ENCODE measurements at regions not wholly inside any gene's neighbourhood (a gene's known extent, or its start where the extent isn't known, plus 50 kb on each side); places are given as distances from the start of the nearest gene placed in this dataset.

DNA sequence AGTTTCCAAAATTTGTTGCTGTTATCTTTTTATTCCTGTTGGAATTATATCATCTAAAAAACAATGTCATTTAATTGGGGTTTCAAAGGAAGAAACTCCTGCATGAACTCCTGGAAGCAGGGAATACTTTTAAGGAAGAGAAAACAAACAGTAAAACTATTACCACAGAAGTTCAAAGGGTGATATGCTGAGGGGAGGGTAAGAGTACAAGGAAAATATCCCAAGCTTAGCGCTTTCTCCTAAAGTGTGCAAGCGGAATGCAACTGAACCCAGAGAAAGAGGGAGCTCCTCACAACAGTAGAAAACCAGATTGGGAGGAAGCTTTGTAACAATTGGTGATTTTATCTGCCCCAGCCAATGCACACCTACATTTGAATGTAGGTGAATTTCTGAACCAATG is 175.1 kb downstream of the NUFIP1 start:
- H4K20me1 ChIP-seq (ENCODE audit: low read length), result no peaks in the 10 kb centered on the region
- peaks cover 65% of the 10 kb centered on the region for H3K4me1 ChIP-seq (ENCODE audit: insufficient read depth, low read length)
- no peak overlapping the region for H3K4me3 ChIP-seq (ENCODE audit: low read length)
- no peaks in the 10 kb centered on the region for H3K9me3 ChIP-seq (ENCODE audit: low read length)
- no peak overlapping the region for H3K27ac ChIP-seq (ENCODE audit: low read length)
- CTCF ChIA-PET, result no interaction called here
- no peak for DNase-seq
- H3K27me3 ChIP-seq (ENCODE audit: low read length), result no peaks in the 10 kb centered on the region
- ATAC-seq, result no peak
- BruUV-seq (replicated peaks), result no TSS peak
- TF ChIP-seq EZH2phosphoT487 (IDR thresholded peaks at IDR 0.05; ENCODE audit: borderline replicate concordance, low read length) (no peak), EZH2 (IDR thresholded peaks at IDR 0.05; ENCODE audit: low read length, unreplicated experiment) (no peak)
- TF ChIP-seq, protein P1, sequence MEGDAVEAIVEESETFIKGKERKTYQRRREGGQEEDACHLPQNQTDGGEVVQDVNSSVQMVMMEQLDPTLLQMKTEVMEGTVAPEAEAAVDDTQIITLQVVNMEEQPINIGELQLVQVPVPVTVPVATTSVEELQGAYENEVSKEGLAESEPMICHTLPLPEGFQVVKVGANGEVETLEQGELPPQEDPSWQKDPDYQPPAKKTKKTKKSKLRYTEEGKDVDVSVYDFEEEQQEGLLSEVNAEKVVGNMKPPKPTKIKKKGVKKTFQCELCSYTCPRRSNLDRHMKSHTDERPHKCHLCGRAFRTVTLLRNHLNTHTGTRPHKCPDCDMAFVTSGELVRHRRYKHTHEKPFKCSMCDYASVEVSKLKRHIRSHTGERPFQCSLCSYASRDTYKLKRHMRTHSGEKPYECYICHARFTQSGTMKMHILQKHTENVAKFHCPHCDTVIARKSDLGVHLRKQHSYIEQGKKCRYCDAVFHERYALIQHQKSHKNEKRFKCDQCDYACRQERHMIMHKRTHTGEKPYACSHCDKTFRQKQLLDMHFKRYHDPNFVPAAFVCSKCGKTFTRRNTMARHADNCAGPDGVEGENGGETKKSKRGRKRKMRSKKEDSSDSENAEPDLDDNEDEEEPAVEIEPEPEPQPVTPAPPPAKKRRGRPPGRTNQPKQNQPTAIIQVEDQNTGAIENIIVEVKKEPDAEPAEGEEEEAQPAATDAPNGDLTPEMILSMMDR (conservative IDR thresholded peaks at IDR 0.05; ENCODE audit: low read depth, low read length), result no peak
- H3K4me2 ChIP-seq (ENCODE audit: low read length), result no peak overlapping the region
- intact Hi-C loops (cut with micrococcal nuclease), result loop anchor here (2.0 kb wide), 1 partner anchor 103 kb away; no protein-coding TSS in a partner anchor
- H2AFZ ChIP-seq (ENCODE audit: low read length), result no peak overlapping the region
- no peak overlapping the region for H3K9ac ChIP-seq (ENCODE audit: low read length)
- H3K36me3 ChIP-seq (ENCODE audit: low read depth, low read length), result no peaks in the 10 kb centered on the region
- no peaks in the 10 kb centered on the region for H3F3A ChIP-seq (ENCODE audit: low read length, unreplicated experiment)
- no peaks in the 10 kb centered on the region for H3K79me2 ChIP-seq (ENCODE audit: low read length)
- H3K9me2 ChIP-seq (replicated peaks; ENCODE audit: low read length), result no peaks in the 10 kb centered on the region
- POLR2A ChIA-PET (ENCODE audit: unreplicated experiment), result no interaction called here

- ChIA-PET CTCF (no interaction called here), POLR2A (ENCODE audit: unreplicated experiment) (no interaction called here)
- Histone ChIP-seq H3F3A (ENCODE audit: low read length, unreplicated experiment) (no peaks in the 10 kb centered on the region), H3K27ac (ENCODE audit: low read length) (no peak overlapping the region), H3K79me2 (ENCODE audit: low read length) (no peaks in the 10 kb centered on the region), H3K4me1 (ENCODE audit: insufficient read depth, low read length) (peaks cover 51% of the 10 kb centered on the region), H2AFZ (ENCODE audit: low read length) (no peak overlapping the region), H3K27me3 (ENCODE audit: low read length) (no peaks in the 10 kb centered on the region), H3K9ac (ENCODE audit: low read length) (no peak overlapping the region), H4K20me1 (ENCODE audit: low read length) (no peaks in the 10 kb centered on the region), H3K9me2 (replicated peaks; ENCODE audit: low read length) (no peaks in the 10 kb centered on the region), H3K36me3 (ENCODE audit: low read depth, low read length) (no peaks in the 10 kb centered on the region), H3K4me3 (ENCODE audit: low read length) (no peak overlapping the region), H3K9me3 (ENCODE audit: low read length) (no peaks in the 10 kb centered on the region), H3K4me2 (ENCODE audit: low read length) (no peak overlapping the region)
- no TSS peak for BruUV-seq (replicated peaks)
- ATAC-seq (no peak), DNase-seq (no peak)
- intact Hi-C loops (cut with micrococcal nuclease), result no loop called here
- TF ChIP-seq EZH2phosphoT487 (IDR thresholded peaks at IDR 0.05; ENCODE audit: borderline replicate concordance, low read length) (no peak), EZH2 (IDR thresholded peaks at IDR 0.05; ENCODE audit: low read length, unreplicated experiment) (no peak)
- TF ChIP-seq, protein P1 (conservative IDR thresholded peaks at IDR 0.05; ENCODE audit: low read depth, low read length), result no peak
Observed at GRCh38 chr13:44812818-44813217, 176.5 kb downstream of the NUFIP1 start.

DNA sequence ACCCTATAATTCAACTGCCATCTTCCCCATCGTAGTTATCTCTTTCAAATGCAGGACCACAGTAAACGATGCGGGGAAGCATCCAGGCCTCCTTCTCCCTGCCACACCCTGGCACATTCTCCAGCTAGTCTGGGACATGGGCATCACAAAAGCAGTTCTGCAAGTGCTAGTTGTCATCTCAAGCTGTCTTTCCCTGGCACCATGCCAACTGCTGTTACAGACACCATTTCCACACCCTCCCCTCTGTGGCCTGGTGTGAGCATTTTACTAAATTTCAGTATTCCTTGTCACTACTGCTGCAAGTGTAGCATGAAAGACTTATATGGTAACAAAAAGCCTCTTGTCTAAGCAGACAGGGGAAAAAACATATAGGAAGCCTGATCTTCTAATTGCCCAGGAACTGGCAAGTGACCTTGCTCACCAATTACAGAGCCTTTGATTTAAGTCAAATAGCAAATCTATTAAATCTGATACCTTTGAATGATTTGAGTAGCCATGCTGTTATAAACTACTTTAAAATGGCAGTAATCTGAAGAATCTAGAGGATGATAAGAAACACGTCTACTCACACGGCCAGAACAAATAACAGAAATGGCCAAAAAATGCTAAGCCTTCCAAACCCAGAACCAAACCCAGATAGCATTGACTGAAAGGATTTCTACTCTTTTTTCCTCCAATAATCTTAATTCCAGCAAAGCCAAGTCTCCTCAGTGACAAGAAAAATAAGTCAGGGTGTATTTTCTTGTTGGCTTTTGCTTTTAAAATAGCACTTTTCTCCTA is 179.0 kb downstream of the NUFIP1 start:
- POLR2A ChIA-PET (ENCODE audit: unreplicated experiment), result no interaction called here
- DNase-seq (peak; percentile 37), ATAC-seq (no peak)
- H3K4me1 ChIP-seq (ENCODE audit: insufficient read depth, low read length), result peaks cover 26% of the 10 kb centered on the region
- no peak overlapping the region for H2AFZ ChIP-seq (ENCODE audit: low read length)
- no peaks in the 10 kb centered on the region for H3F3A ChIP-seq (ENCODE audit: low read length, unreplicated experiment)
- TF ChIP-seq EZH2 (IDR thresholded peaks at IDR 0.05; ENCODE audit: low read length, unreplicated experiment), result no peak
- no peak for TF ChIP-seq EZH2phosphoT487 (IDR thresholded peaks at IDR 0.05; ENCODE audit: borderline replicate concordance, low read length)
- TF ChIP-seq, protein P1 (conservative IDR thresholded peaks at IDR 0.05; ENCODE audit: low read depth, low read length), result no peak
- H3K27me3 ChIP-seq (ENCODE audit: low read length), result no peaks in the 10 kb centered on the region
- no peaks in the 10 kb centered on the region for H3K36me3 ChIP-seq (ENCODE audit: low read depth, low read length)
- CTCF ChIA-PET, result no interaction called here
- H3K9me3 ChIP-seq (ENCODE audit: low read length), result no peaks in the 10 kb centered on the region
- no peak overlapping the region for H3K9ac ChIP-seq (ENCODE audit: low read length)
- no TSS peak for BruUV-seq (replicated peaks)
- intact Hi-C loops (cut with micrococcal nuclease), result no loop called here
- H4K20me1 ChIP-seq (ENCODE audit: low read length), result no peaks in the 10 kb centered on the region
- no peak overlapping the region for H3K4me3 ChIP-seq (ENCODE audit: low read length)
- H3K4me2 ChIP-seq (ENCODE audit: low read length), result no peak overlapping the region
- H3K9me2 ChIP-seq (replicated peaks; ENCODE audit: low read length), result no peaks in the 10 kb centered on the region
- H3K27ac ChIP-seq (ENCODE audit: low read length), result no peak overlapping the region
- no peaks in the 10 kb centered on the region for H3K79me2 ChIP-seq (ENCODE audit: low read length)

All from PC-3 (cell line).